HepG2 (cell line): ENCODE measurements at regions not wholly inside any gene's neighbourhood (a gene's known extent, or its start where the extent isn't known, plus 50 kb on each side); places are given as distances from the start of the nearest gene placed in this dataset.

Source experiments
- HNF4A ChIP-seq: sonication (generic); formaldehyde crosslinking; IDR thresholded peaks from 2 replicates; pipeline ENCODE4 v1.4.0; 2020; ENCODE audit warnings: missing genetic modification reagents
- POLR2A ChIP-seq, 2 experiments: IDR thresholded peaks; 2 replicates each; pipeline ENCODE4 v1.6.1; 2011; ENCODE audit warnings: low read depth in 2 of 2, low read length in 2 of 2, mild to moderate bottlenecking in 1 of 2, moderate library complexity in 1 of 2; ENCODE audit not compliant: insufficient read depth in 1 of 2
- STAT5B ChIP-seq: sonication (generic); formaldehyde crosslinking; IDR thresholded peaks from 2 replicates; pipeline ENCODE4 v1.4.0; 2020; ENCODE audit warnings: missing genetic modification reagents
- TCF12 ChIP-seq, 2 experiments: fragments of 450-650 bp in 1 of 2; sonication (generic) in 1 of 2; formaldehyde crosslinking in 1 of 2; IDR thresholded peaks; 2 replicates each; pipeline versions ENCODE4 v1.6.1 to v1.8.0; 2017 to 2022; ENCODE audit warnings: antibody characterized with exemption in 1 of 2, mild to moderate bottlenecking in 1 of 2, missing genetic modification reagents in 1 of 2, moderate library complexity in 1 of 2
- ZBTB8A ChIP-seq: sonication (generic); formaldehyde crosslinking; IDR thresholded peaks from 2 replicates; pipeline ENCODE4 v1.4.0; 2020; ENCODE audit warnings: mild to moderate bottlenecking, low read depth, missing genetic modification reagents, borderline replicate concordance
- ZNF776 ChIP-seq: sonication (generic); formaldehyde crosslinking; IDR thresholded peaks from 2 replicates; pipeline ENCODE4 v1.4.0; 2020; ENCODE audit warnings: mild to moderate bottlenecking, missing genetic modification reagents
- ZSCAN22 ChIP-seq: sonication (generic); formaldehyde crosslinking; IDR thresholded peaks from 2 replicates; pipeline ENCODE4 v1.4.0; 2020; ENCODE audit warnings: mild to moderate bottlenecking, missing genetic modification reagents
- TF ChIP-seq, protein P1 (sequence below): sonication (generic); formaldehyde crosslinking; IDR thresholded peaks from 2 replicates; pipeline ENCODE4 v1.4.0; 2020; ENCODE audit warnings: missing genetic modification reagents, mild to moderate bottlenecking, borderline replicate concordance
- TF ChIP-seq, protein P2 (sequence below): IDR thresholded peaks from 2 replicates; pipeline ENCODE4 v1.6.1; 2016
- TF ChIP-seq, protein P3 (sequence below), 2 experiments: IDR thresholded peaks; 2 replicates each; pipeline ENCODE4 v1.6.1; 2011 to 2012; ENCODE audit warnings: low read length in 2 of 2, borderline replicate concordance in 1 of 2, low read depth in 1 of 2, mild to moderate bottlenecking in 1 of 2, moderate library complexity in 1 of 2
- TF ChIP-seq, protein P4 (sequence below): sonication (generic); formaldehyde crosslinking; IDR thresholded peaks from 2 replicates; pipeline ENCODE4 v1.5.0; 2020; ENCODE audit warnings: mild to moderate bottlenecking, missing genetic modification reagents, moderate library complexity

DNA sequence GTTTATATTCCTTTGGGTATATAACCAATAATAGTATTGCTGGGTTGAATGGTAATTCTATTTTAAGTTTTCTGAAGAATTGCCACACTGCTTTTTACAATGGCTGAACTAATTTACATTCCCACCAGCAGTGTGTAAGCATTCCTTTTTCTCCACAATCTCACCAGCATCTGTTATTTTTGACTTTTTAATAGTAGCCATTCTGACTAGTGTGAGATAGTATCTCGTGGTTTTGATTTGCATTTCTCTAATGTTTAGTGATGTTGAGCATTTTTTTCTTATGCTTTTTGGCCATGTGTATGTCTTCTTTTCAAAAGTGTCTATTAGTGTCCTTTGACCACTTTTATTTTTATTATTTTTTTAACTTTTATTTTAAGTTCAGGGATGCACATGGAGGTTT lies 275.3 kb downstream of the METTL15 start:
- TF ChIP-seq, protein P1, sequence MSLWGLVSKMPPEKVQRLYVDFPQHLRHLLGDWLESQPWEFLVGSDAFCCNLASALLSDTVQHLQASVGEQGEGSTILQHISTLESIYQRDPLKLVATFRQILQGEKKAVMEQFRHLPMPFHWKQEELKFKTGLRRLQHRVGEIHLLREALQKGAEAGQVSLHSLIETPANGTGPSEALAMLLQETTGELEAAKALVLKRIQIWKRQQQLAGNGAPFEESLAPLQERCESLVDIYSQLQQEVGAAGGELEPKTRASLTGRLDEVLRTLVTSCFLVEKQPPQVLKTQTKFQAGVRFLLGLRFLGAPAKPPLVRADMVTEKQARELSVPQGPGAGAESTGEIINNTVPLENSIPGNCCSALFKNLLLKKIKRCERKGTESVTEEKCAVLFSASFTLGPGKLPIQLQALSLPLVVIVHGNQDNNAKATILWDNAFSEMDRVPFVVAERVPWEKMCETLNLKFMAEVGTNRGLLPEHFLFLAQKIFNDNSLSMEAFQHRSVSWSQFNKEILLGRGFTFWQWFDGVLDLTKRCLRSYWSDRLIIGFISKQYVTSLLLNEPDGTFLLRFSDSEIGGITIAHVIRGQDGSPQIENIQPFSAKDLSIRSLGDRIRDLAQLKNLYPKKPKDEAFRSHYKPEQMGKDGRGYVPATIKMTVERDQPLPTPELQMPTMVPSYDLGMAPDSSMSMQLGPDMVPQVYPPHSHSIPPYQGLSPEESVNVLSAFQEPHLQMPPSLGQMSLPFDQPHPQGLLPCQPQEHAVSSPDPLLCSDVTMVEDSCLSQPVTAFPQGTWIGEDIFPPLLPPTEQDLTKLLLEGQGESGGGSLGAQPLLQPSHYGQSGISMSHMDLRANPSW (CRISPR knock-in tag), result no peak
- no peak for TF ChIP-seq POLR2A (IDR thresholded peaks at IDR 0.05; ENCODE audit: insufficient read depth in 1 of 2, low read depth in 2 of 2, low read length in 2 of 2)
- TF ChIP-seq, protein P2, sequence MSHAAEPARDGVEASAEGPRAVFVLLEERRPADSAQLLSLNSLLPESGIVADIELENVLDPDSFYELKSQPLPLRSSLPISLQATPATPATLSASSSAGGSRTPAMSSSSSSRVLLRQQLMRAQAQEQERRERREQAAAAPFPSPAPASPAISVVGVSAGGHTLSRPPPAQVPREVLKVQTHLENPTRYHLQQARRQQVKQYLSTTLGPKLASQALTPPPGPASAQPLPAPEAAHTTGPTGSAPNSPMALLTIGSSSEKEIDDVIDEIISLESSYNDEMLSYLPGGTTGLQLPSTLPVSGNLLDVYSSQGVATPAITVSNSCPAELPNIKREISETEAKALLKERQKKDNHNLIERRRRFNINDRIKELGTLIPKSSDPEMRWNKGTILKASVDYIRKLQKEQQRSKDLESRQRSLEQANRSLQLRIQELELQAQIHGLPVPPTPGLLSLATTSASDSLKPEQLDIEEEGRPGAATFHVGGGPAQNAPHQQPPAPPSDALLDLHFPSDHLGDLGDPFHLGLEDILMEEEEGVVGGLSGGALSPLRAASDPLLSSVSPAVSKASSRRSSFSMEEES (CRISPR knock-in tag), result no peak
- TF ChIP-seq, protein P3, sequence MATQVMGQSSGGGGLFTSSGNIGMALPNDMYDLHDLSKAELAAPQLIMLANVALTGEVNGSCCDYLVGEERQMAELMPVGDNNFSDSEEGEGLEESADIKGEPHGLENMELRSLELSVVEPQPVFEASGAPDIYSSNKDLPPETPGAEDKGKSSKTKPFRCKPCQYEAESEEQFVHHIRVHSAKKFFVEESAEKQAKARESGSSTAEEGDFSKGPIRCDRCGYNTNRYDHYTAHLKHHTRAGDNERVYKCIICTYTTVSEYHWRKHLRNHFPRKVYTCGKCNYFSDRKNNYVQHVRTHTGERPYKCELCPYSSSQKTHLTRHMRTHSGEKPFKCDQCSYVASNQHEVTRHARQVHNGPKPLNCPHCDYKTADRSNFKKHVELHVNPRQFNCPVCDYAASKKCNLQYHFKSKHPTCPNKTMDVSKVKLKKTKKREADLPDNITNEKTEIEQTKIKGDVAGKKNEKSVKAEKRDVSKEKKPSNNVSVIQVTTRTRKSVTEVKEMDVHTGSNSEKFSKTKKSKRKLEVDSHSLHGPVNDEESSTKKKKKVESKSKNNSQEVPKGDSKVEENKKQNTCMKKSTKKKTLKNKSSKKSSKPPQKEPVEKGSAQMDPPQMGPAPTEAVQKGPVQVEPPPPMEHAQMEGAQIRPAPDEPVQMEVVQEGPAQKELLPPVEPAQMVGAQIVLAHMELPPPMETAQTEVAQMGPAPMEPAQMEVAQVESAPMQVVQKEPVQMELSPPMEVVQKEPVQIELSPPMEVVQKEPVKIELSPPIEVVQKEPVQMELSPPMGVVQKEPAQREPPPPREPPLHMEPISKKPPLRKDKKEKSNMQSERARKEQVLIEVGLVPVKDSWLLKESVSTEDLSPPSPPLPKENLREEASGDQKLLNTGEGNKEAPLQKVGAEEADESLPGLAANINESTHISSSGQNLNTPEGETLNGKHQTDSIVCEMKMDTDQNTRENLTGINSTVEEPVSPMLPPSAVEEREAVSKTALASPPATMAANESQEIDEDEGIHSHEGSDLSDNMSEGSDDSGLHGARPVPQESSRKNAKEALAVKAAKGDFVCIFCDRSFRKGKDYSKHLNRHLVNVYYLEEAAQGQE (IDR thresholded peaks at IDR 0.05; ENCODE audit: borderline replicate concordance in 1 of 2, low read depth in 1 of 2, low read length in 2 of 2), result no peak
- TF ChIP-seq TCF12 (IDR thresholded peaks at IDR 0.05), result no peak
- no peak for TF ChIP-seq TCF12 (CRISPR knock-in tag; IDR thresholded peaks at IDR 0.05)
- no peak for TF ChIP-seq HNF4A (CRISPR knock-in tag)
- TF ChIP-seq, protein P4, sequence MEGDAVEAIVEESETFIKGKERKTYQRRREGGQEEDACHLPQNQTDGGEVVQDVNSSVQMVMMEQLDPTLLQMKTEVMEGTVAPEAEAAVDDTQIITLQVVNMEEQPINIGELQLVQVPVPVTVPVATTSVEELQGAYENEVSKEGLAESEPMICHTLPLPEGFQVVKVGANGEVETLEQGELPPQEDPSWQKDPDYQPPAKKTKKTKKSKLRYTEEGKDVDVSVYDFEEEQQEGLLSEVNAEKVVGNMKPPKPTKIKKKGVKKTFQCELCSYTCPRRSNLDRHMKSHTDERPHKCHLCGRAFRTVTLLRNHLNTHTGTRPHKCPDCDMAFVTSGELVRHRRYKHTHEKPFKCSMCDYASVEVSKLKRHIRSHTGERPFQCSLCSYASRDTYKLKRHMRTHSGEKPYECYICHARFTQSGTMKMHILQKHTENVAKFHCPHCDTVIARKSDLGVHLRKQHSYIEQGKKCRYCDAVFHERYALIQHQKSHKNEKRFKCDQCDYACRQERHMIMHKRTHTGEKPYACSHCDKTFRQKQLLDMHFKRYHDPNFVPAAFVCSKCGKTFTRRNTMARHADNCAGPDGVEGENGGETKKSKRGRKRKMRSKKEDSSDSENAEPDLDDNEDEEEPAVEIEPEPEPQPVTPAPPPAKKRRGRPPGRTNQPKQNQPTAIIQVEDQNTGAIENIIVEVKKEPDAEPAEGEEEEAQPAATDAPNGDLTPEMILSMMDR, result no peak
- TF ChIP-seq STAT5B (CRISPR knock-in tag), result no peak
- TF ChIP-seq ZSCAN22 (CRISPR knock-in tag), result no peak
- TF ChIP-seq ZBTB8A (CRISPR knock-in tag), result no peak
- no peak for TF ChIP-seq ZNF776 (CRISPR knock-in tag)
